Mesenchymal stem cell (in vitro differentiated cells and primary cell): ENCODE measurements at regions not wholly inside any gene's neighbourhood (a gene's known extent, or its start where the extent isn't known, plus 50 kb on each side); places are given as distances from the start of the nearest gene placed in this dataset.

Experiments used
- DNase-seq: peaks from one replicate; pipeline ENCODE4 v3.0.0-alpha.2; 2013
- H2AFZ ChIP-seq: one replicate; pipeline ENCODE4 v1.6.1; 2013; ENCODE audit warnings: low read depth, mild to moderate bottlenecking, control low read depth, inconsistent platforms, low read length, moderate library complexity
- H2AK5ac ChIP-seq: 2 replicates; pipeline ENCODE4 v1.6.1; 2013; ENCODE audit warnings: low read length, moderate library complexity, mild to moderate bottlenecking, inconsistent platforms; ENCODE audit not compliant: severe bottlenecking
- H2BK120ac ChIP-seq: one replicate; pipeline ENCODE4 v1.6.1; 2013; ENCODE audit warnings: low read depth, mild to moderate bottlenecking, inconsistent platforms, low read length, moderate library complexity
- H2BK12ac ChIP-seq, 2 experiments: one replicate each; pipeline ENCODE4 v1.6.1; 2013; ENCODE audit warnings: inconsistent platforms in 2 of 2, low read length in 2 of 2, mild to moderate bottlenecking in 2 of 2, moderate library complexity in 2 of 2, control low read depth in 1 of 2
- H2BK15ac ChIP-seq: one replicate; pipeline ENCODE4 v1.6.1; 2013; ENCODE audit warnings: mild to moderate bottlenecking, low read depth, inconsistent platforms; ENCODE audit not compliant: poor library complexity, severe bottlenecking
- H2BK5ac ChIP-seq: 2 replicates; pipeline ENCODE4 v1.6.1; 2013; ENCODE audit warnings: low read depth, mild to moderate bottlenecking, low read length, control low read depth, inconsistent platforms; ENCODE audit not compliant: poor library complexity, severe bottlenecking
- H3K14ac ChIP-seq, 2 experiments: one replicate each; pipeline ENCODE4 v1.6.1; 2013; ENCODE audit warnings: inconsistent platforms in 2 of 2, low read length in 2 of 2, control low read depth in 1 of 2, mild to moderate bottlenecking in 1 of 2, moderate library complexity in 1 of 2
- H3K18ac ChIP-seq, 2 experiments: one replicate each; pipeline ENCODE4 v1.6.1; 2013; ENCODE audit warnings: inconsistent platforms in 2 of 2, low read length in 2 of 2, control low read depth in 1 of 2, low read depth in 1 of 2, mild to moderate bottlenecking in 1 of 2
- H3K23ac ChIP-seq, 2 experiments: one replicate each; pipeline ENCODE4 v1.6.1; 2013; ENCODE audit warnings: inconsistent platforms in 2 of 2, low read length in 2 of 2, mild to moderate bottlenecking in 2 of 2, moderate library complexity in 2 of 2, control low read depth in 1 of 2
- H3K27ac ChIP-seq: 2 replicates; pipeline ENCODE4 v1.5.1; 2013; ENCODE audit warnings: mild to moderate bottlenecking, moderate library complexity, low read length, control low read depth, inconsistent platforms; ENCODE audit not compliant: poor library complexity, severe bottlenecking
- H3K27me3 ChIP-seq, 2 experiments: 2 replicates each; pipeline versions ENCODE4 v1.6.1 to v1.7.0; 2013; ENCODE audit warnings: low read length in 2 of 2, mild to moderate bottlenecking in 2 of 2, moderate library complexity in 2 of 2, control low read depth in 1 of 2, inconsistent platforms in 1 of 2; ENCODE audit not compliant: control insufficient read depth in 1 of 2, insufficient read depth in 1 of 2
- H3K36me3 ChIP-seq, 2 experiments: 2 replicates each; pipeline versions ENCODE4 v1.6.1 to v1.7.0; 2013; ENCODE audit warnings: low read length in 2 of 2, control low read depth in 1 of 2, inconsistent platforms in 1 of 2, low read depth in 1 of 2, mild to moderate bottlenecking in 1 of 2; ENCODE audit not compliant: insufficient read depth in 2 of 2, control insufficient read depth in 1 of 2
- H3K4ac ChIP-seq, 2 experiments: one replicate each; pipeline ENCODE4 v1.6.1; 2013; ENCODE audit warnings: inconsistent platforms in 2 of 2, low read length in 2 of 2, mild to moderate bottlenecking in 2 of 2, moderate library complexity in 2 of 2, control low read depth in 1 of 2, low read depth in 1 of 2
- H3K4me1 ChIP-seq: 2 replicates; pipeline ENCODE4 v1.6.1; 2013; ENCODE audit warnings: low read depth, low read length, control low read depth; ENCODE audit not compliant: control insufficient read depth, insufficient read depth
- H3K4me2 ChIP-seq: 2 replicates; pipeline ENCODE4 v1.6.1; 2013; ENCODE audit warnings: low read length, mild to moderate bottlenecking, inconsistent platforms; ENCODE audit not compliant: poor library complexity, severe bottlenecking
- H3K4me3 ChIP-seq, 2 experiments: 2 replicates each; pipeline versions ENCODE4 v1.5.1 to v1.7.0; 2013; ENCODE audit warnings: low read length in 2 of 2, mild to moderate bottlenecking in 2 of 2, control low read depth in 1 of 2, low read depth in 1 of 2; ENCODE audit not compliant: insufficient read depth in 1 of 2
- H3K79me1 ChIP-seq: replicated peaks from 2 replicates; pipeline ENCODE4 v1.6.1; 2013; ENCODE audit warnings: mild to moderate bottlenecking, control low read depth, low read length, inconsistent platforms; ENCODE audit not compliant: poor library complexity, severe bottlenecking
- H3K9ac ChIP-seq: 2 replicates; pipeline ENCODE4 v1.7.0; 2013; ENCODE audit warnings: mild to moderate bottlenecking, low read length, moderate library complexity
- H3K9me3 ChIP-seq: 2 replicates; pipeline ENCODE4 v1.7.0; 2013; ENCODE audit warnings: mild to moderate bottlenecking, low read length; ENCODE audit not compliant: control insufficient read depth
- H4K8ac ChIP-seq: one replicate; pipeline ENCODE4 v1.6.1; 2013; ENCODE audit warnings: inconsistent platforms, mild to moderate bottlenecking, low read length, moderate library complexity
- H4K91ac ChIP-seq: one replicate; pipeline ENCODE4 v1.6.1; 2013; ENCODE audit warnings: mild to moderate bottlenecking, low read length, inconsistent platforms
- WGBS: methylation state at CpG from one replicate; pipeline ENCODE4 v1.1.7; 2013; ENCODE audit warnings: mixed read lengths; 5-methylcytosine and 5-hydroxymethylcytosine counted together

DNA sequence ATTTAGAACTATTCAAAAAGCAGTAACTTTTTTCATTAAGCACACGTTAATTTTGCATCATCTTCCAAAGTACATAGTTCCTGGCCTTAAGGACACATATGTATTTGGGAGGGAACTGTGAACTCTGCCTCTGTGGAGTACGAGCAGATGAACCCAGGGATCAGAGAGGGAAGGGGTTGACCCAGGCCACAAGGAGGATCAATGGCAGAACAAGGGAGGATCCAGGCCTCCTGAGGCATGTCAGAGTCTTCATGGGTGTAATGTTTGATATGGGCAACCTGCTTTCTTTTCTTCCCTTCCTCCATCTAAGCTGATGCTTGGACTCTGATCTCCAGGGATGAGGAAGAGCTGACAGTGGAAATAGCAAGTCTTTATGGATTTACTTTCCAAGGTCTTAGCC lies 164.0 kb downstream of the SH2D4B start:
- H3K4ac ChIP-seq: no peak overlapping the region
- no peak overlapping the region for H3K27ac ChIP-seq
- H3K27me3 ChIP-seq: peaks cover 7 to 18% of the 10 kb centered on the region in 2 experiments
- no peak overlapping the region for H2AK5ac ChIP-seq
- no peak overlapping the region for H2BK5ac ChIP-seq
- no peak overlapping the region for H2BK12ac ChIP-seq
- H4K91ac ChIP-seq: no peak overlapping the region
- DNase-seq: no peak
- no peak overlapping the region for H2BK120ac ChIP-seq
- H3K4me1 ChIP-seq: peaks cover 2% of the 10 kb centered on the region
- H3K23ac ChIP-seq: no peak overlapping the region
- no peaks in the 10 kb centered on the region for H3K9me3 ChIP-seq
- no peak overlapping the region for H3K4me2 ChIP-seq
- H3K9ac ChIP-seq: no peak overlapping the region
- WGBS: 82% methylated on average over 1 of the region's 2 CpGs
- no peak overlapping the region for H4K8ac ChIP-seq
- no peak overlapping the region for H3K18ac ChIP-seq
- H2BK15ac ChIP-seq: no peak overlapping the region
- H3K79me1 ChIP-seq: no peaks in the 10 kb centered on the region
- no peaks in the 10 kb centered on the region for H3K36me3 ChIP-seq
- H3K14ac ChIP-seq: no peak overlapping the region
- H3K4me3 ChIP-seq: no peak overlapping the region
- no peak overlapping the region for H2AFZ ChIP-seq

DNA sequence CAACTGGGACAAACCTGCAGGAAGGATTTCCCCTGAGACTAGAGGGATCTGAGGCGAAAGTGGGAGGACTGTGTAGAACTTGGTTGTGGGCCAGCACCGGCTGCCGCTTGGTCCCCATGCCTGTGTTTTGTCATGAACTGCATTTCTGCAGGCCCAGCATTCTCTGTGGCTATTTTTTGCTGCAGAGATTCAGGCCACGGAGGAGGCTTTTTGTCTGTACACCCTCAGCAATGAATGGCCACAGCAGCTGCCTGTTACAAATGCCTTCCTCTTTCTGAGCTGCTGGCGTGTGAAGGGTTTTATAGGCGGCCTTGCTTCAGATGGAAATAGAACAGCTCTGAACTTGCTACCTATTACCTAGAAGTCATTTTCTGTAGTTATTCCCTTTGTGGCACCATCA lies 164.4 kb downstream of the SH2D4B start:
- H2AFZ ChIP-seq: no peak overlapping the region
- H2BK5ac ChIP-seq: no peak overlapping the region
- no peak overlapping the region for H3K23ac ChIP-seq
- H3K27me3 ChIP-seq: peaks cover 7 to 14% of the 10 kb centered on the region in 2 experiments
- H4K8ac ChIP-seq: peak overlapping the region; percentile 57
- no peak overlapping the region for H2BK15ac ChIP-seq
- no peak overlapping the region for H3K18ac ChIP-seq
- peaks cover 2% of the 10 kb centered on the region for H3K4me1 ChIP-seq
- no peak overlapping the region for H2BK120ac ChIP-seq
- no peaks in the 10 kb centered on the region for H3K9me3 ChIP-seq
- 46% methylated on average over 6 of the region's 6 CpGs for WGBS
- H2AK5ac ChIP-seq: no peak overlapping the region
- no peak overlapping the region for H3K4me2 ChIP-seq
- H3K9ac ChIP-seq: no peak overlapping the region
- no peak overlapping the region for H3K27ac ChIP-seq
- H4K91ac ChIP-seq: no peak overlapping the region
- H3K79me1 ChIP-seq: no peaks in the 10 kb centered on the region
- no peaks in the 10 kb centered on the region for H3K36me3 ChIP-seq
- no peak overlapping the region for H3K4me3 ChIP-seq
- DNase-seq: no peak
- no peak overlapping the region for H3K4ac ChIP-seq
- H3K14ac ChIP-seq: peak overlapping the region in 1 of 2 experiments; percentile 70
- H2BK12ac ChIP-seq: no peak overlapping the region

DNA sequence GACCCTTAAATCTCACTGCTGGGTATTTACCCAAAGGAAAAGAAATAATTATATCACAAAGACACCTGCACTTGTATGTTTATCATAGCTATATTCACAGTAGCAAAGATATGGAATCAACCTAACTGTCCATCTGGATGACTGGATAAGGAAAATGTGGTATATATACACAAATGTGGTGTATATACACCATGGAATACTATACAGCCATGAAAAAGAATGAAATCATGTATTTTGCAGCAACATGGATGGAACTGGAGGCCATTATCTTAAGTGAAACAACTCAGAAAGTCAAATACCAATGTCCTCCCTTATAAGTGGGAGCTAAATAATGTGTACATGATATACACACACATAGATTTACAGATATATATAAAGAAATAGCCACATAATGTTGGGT lies 168.2 kb downstream of the SH2D4B start:
- Histone ChIP-seq H3K4me3 (no peak overlapping the region), H3K27me3 (peaks cover 1 to 7% of the 10 kb centered on the region in 2 experiments), H2BK5ac (no peak overlapping the region), H4K91ac (no peak overlapping the region), H2AK5ac (no peak overlapping the region), H3K9ac (no peak overlapping the region), H3K23ac (no peak overlapping the region), H2BK15ac (no peak overlapping the region), H4K8ac (no peak overlapping the region), H2BK120ac (no peak overlapping the region), H3K4me1 (no peaks in the 10 kb centered on the region), H2BK12ac (no peak overlapping the region), H3K4ac (no peak overlapping the region), H3K14ac (no peak overlapping the region), H3K27ac (no peak overlapping the region), H3K9me3 (no peaks in the 10 kb centered on the region), H3K18ac (no peak overlapping the region), H3K36me3 (no peaks in the 10 kb centered on the region), H2AFZ (no peak overlapping the region), H3K79me1 (no peaks in the 10 kb centered on the region), H3K4me2 (no peak overlapping the region)
- DNase-seq: no peak

DNA sequence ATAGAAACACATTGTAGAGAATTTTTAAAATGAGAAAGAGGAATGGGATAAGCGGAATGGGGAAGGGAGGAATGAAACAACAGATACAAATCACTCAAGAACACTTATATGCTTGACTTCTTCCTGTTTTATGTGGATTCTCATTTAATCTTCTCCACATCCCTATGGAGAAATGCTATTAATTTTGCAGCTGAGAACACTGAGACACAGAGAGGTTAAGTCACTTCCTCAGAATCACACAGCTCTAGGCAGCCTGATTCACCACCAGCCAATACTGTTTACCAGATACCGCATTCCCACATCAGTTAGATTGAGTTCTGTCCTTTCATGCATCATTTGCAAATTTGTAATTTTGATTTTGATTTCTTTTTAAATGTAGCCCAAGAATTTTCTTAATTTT lies 170.5 kb downstream of the SH2D4B start:
- H2BK120ac ChIP-seq: no peak overlapping the region
- no CpG with 5 or more reads among the region's 2 CpGs for WGBS
- no peaks in the 10 kb centered on the region for H3K79me1 ChIP-seq
- no peak overlapping the region for H3K23ac ChIP-seq
- no peaks in the 10 kb centered on the region for H3K9me3 ChIP-seq
- H3K18ac ChIP-seq: no peak overlapping the region
- no peak overlapping the region for H3K27ac ChIP-seq
- H3K4me3 ChIP-seq: no peak overlapping the region
- H3K4ac ChIP-seq: no peak overlapping the region
- no peak overlapping the region for H4K8ac ChIP-seq
- H3K9ac ChIP-seq: no peak overlapping the region
- H2BK15ac ChIP-seq: no peak overlapping the region
- no peak for DNase-seq
- H3K4me1 ChIP-seq: no peaks in the 10 kb centered on the region
- H3K27me3 ChIP-seq: peaks cover under 1 to 1% of the 10 kb centered on the region in 2 experiments
- no peaks in the 10 kb centered on the region for H3K36me3 ChIP-seq
- H2BK12ac ChIP-seq: no peak overlapping the region
- no peak overlapping the region for H4K91ac ChIP-seq
- H3K14ac ChIP-seq: no peak overlapping the region
- no peak overlapping the region for H2AK5ac ChIP-seq
- H3K4me2 ChIP-seq: no peak overlapping the region
- no peak overlapping the region for H2AFZ ChIP-seq
- H2BK5ac ChIP-seq: no peak overlapping the region
